GM23338 (cell line): ENCODE measurements at regions not wholly inside any gene's neighbourhood (a gene's known extent, or its start where the extent isn't known, plus 50 kb on each side); places are given as distances from the start of the nearest gene placed in this dataset.

Source experiments
- ATAC-seq: fragments of 200-7000 bp; cut with Tn5 transposase; 3 replicates; pipeline ENCODE4 v1.9.1; 2020
- DNase-seq: peaks from one replicate; pipeline ENCODE4 v3.0.0-alpha.2; 2015; ENCODE audit warnings: low spot score
- H2AFZ ChIP-seq: fragments of 200-600 bp; sonication (generic); 2 replicates; pipeline ENCODE4 v1.8.0; 2016; ENCODE audit warnings: antibody characterized with exemption, mild to moderate bottlenecking, moderate library complexity
- H3F3A ChIP-seq: fragments of 200-600 bp; sonication (generic); replicated peaks from 2 replicates; pipeline ENCODE4 v1.8.0; 2017; ENCODE audit warnings: antibody characterized with exemption, mixed run types, low read depth
- H3K27ac ChIP-seq: fragments of 200-600 bp; sonication (generic); 2 replicates; pipeline ENCODE4 v1.6.1; 2016; ENCODE audit warnings: low read depth
- H3K27me3 ChIP-seq: fragments of 200-600 bp; sonication (generic); 2 replicates; pipeline ENCODE4 v1.8.0; 2016; ENCODE audit warnings: mild to moderate bottlenecking, mixed run types, moderate library complexity; ENCODE audit not compliant: insufficient read depth
- H3K36me3 ChIP-seq: fragments of 200-600 bp; sonication (generic); 2 replicates; pipeline ENCODE4 v1.8.0; 2016; ENCODE audit warnings: mild to moderate bottlenecking; ENCODE audit not compliant: insufficient read depth
- H3K4me1 ChIP-seq: fragments of 200-600 bp; sonication (generic); 2 replicates; pipeline ENCODE4 v1.8.0; 2016; ENCODE audit warnings: mild to moderate bottlenecking, moderate library complexity; ENCODE audit not compliant: insufficient read depth
- H3K4me2 ChIP-seq: fragments of 200-600 bp; sonication (generic); 2 replicates; pipeline ENCODE4 v1.7.1; 2017; ENCODE audit warnings: mixed run types
- H3K4me3 ChIP-seq: fragments of 200-600 bp; sonication (generic); 2 replicates; pipeline ENCODE4 v1.6.1; 2016; ENCODE audit warnings: mixed run types
- H3K79me2 ChIP-seq: fragments of 200-600 bp; sonication (generic); replicated peaks from 2 replicates; pipeline ENCODE4 v1.8.0; 2017; ENCODE audit warnings: mild to moderate bottlenecking; ENCODE audit not compliant: insufficient read depth
- H3K9me2 ChIP-seq: fragments of 200-600 bp; sonication (generic); 2 replicates; pipeline ENCODE4 v1.8.0; 2017; ENCODE audit not compliant: insufficient read depth
- H4K20me1 ChIP-seq: fragments of 200-600 bp; sonication (generic); replicated peaks from 2 replicates; pipeline ENCODE4 v1.8.0; 2017; ENCODE audit warnings: mild to moderate bottlenecking; ENCODE audit not compliant: insufficient read depth
- H3K27ac Mint-ChIP-seq: 2 replicates; pipeline ENCODE4 v1.8.0; 2020; ENCODE audit warnings: inconsistent platforms, mild to moderate bottlenecking, moderate library complexity, mixed read lengths
- H3K27me3 Mint-ChIP-seq: 3 replicates; pipeline ENCODE4 v1.8.0; 2022; ENCODE audit warnings: low read depth, mild to moderate bottlenecking, moderate library complexity, mixed read lengths, inconsistent platforms; ENCODE audit not compliant: insufficient read depth, poor library complexity
- H3K36me3 Mint-ChIP-seq: 3 replicates; pipeline ENCODE4 v1.8.0; 2021; ENCODE audit warnings: low read depth, mild to moderate bottlenecking, inconsistent platforms, moderate library complexity, mixed read lengths
- H3K4me1 Mint-ChIP-seq: 3 replicates; pipeline ENCODE4 v1.8.0; 2020; ENCODE audit warnings: mild to moderate bottlenecking, inconsistent platforms, mixed read lengths
- H3K4me3 Mint-ChIP-seq: 3 replicates; pipeline ENCODE4 v1.8.0; 2021; ENCODE audit warnings: moderate library complexity, mild to moderate bottlenecking, inconsistent platforms, mixed read lengths
- H3K9me3 Mint-ChIP-seq: 3 replicates; pipeline ENCODE4 v1.8.0; 2020; ENCODE audit warnings: moderate library complexity, mild to moderate bottlenecking, inconsistent platforms, mixed read lengths
- CREB1 ChIP-seq: fragments of 250-450 bp; sonication (Bioruptor Pico); IDR thresholded peaks from 2 replicates; pipeline ENCODE4 v1.5.0; 2020; ENCODE audit warnings: low read depth, mild to moderate bottlenecking, moderate library complexity
- ETS1 ChIP-seq: IDR thresholded peaks from 2 replicates; pipeline ENCODE4 v1.6.1; 2016; ENCODE audit warnings: antibody characterized with exemption
- EZH2 ChIP-seq: fragments of 200-600 bp; sonication (generic); IDR thresholded peaks from one replicate; pipeline ENCODE4 v1.8.0; 2017; ENCODE audit warnings: antibody characterized with exemption, mild to moderate bottlenecking, low read depth; ENCODE audit not compliant: unreplicated experiment
- EZH2phosphoT487 ChIP-seq: fragments of 200-600 bp; sonication (generic); IDR thresholded peaks from one replicate; pipeline ENCODE4 v1.8.1; 2018; ENCODE audit warnings: antibody characterized with exemption; ENCODE audit not compliant: unreplicated experiment
- JUNB ChIP-seq: IDR thresholded peaks from one replicate; pipeline ENCODE4 v1.6.1; 2016; ENCODE audit warnings: antibody characterized with exemption; ENCODE audit not compliant: unreplicated experiment
- POLR2AphosphoS5 ChIP-seq: IDR thresholded peaks from 2 replicates; pipeline ENCODE4 v1.6.1; 2016; ENCODE audit warnings: antibody characterized with exemption, low read depth
- REST ChIP-seq: IDR thresholded peaks from one replicate; pipeline ENCODE4 v1.6.1; 2018; ENCODE audit warnings: antibody characterized with exemption; ENCODE audit not compliant: unreplicated experiment
- STAT1 ChIP-seq: IDR thresholded peaks from one replicate; pipeline ENCODE4 v1.6.1; 2016; ENCODE audit warnings: antibody characterized with exemption; ENCODE audit not compliant: unreplicated experiment
- ZNF114 ChIP-seq: fragments of 250-450 bp; sonication (Bioruptor Pico); IDR thresholded peaks from 2 replicates; pipeline ENCODE4 v1.5.0; 2020; ENCODE audit warnings: mild to moderate bottlenecking, moderate library complexity
- ZNF462 ChIP-seq: fragments of 250-450 bp; sonication (Bioruptor Pico); IDR thresholded peaks from 2 replicates; pipeline ENCODE4 v1.5.0; 2020; ENCODE audit warnings: mild to moderate bottlenecking, moderate library complexity

DNA sequence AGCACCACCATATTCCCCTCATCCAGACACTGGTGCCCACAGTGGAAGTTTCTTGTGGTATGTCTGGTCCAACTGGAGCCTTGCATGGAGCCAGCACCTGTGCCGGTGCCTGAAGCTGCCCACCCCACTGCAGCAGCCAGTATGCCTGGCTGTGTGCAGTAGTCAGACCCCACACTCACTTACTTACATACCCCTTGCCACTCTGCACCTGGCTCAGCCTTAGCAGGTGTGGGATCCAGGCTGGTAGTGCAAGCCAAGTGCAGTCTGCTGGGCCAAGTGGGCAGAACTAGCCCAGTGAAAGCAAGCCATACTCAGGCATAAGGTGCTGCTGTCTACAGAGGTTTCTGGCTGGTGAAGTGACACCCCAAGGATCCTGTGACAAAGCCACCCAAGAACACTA lies 871.4 kb upstream of the C9orf72 start (continued):
- TF ChIP-seq EZH2phosphoT487 (no peak), CREB1 (CRISPR knock-in tag) (no peak), ZNF114 (CRISPR knock-in tag) (no peak)

DNA sequence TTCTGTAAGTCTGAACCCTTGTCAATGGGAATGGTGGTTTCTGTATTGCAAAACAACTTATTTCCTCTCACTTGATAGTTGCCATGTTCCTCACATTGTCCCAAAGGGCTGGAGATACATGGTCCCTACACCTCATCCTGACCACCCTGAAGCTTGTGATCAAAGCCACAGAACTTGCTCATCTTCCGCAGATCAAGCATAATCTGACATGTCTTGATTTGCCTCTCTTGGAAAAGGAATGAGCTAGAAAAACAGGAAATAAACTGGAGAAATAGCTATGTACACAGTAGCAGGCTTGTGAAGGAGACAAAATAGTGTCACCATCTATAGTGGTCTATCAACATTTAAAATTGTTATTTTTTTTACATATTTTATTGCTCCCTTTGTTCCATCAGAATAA lies 871.9 kb upstream of the C9orf72 start:
- Histone ChIP-seq H3K36me3 (no peaks in the 10 kb centered on the region), H3F3A (no peaks in the 10 kb centered on the region), H3K4me2 (no peak overlapping the region), H2AFZ (no peak overlapping the region), H3K27ac (no peak overlapping the region), H3K79me2 (no peaks in the 10 kb centered on the region), H3K4me1 (no peaks in the 10 kb centered on the region), H4K20me1 (no peaks in the 10 kb centered on the region), H3K4me3 (no peak overlapping the region), H3K27me3 (no peaks in the 10 kb centered on the region), H3K9me2 (no peaks in the 10 kb centered on the region)
- TF ChIP-seq ETS1 (no peak), POLR2AphosphoS5 (no peak), STAT1 (no peak), REST (no peak)
- peaks cover 19% of the 10 kb centered on the region for H3K36me3 Mint-ChIP-seq
- H3K27ac Mint-ChIP-seq = no peak overlapping the region
- peaks cover 22% of the 10 kb centered on the region for H3K9me3 Mint-ChIP-seq
- ATAC-seq (no peak), DNase-seq (no peak)
- no peaks in the 10 kb centered on the region for H3K27me3 Mint-ChIP-seq
- H3K4me3 Mint-ChIP-seq = no peak overlapping the region
- no peaks in the 10 kb centered on the region for H3K4me1 Mint-ChIP-seq

GRCh38 chr9:28453918-28454317 lies 880.6 kb upstream of the C9orf72 start:
- peak overlapping the region; percentile 3; the same call in 1 of the 2 replicates for H3K27ac Mint-ChIP-seq
- Histone ChIP-seq H3K4me2 (no peak overlapping the region), H2AFZ (no peak overlapping the region), H4K20me1 (no peaks in the 10 kb centered on the region), H3K79me2 (no peaks in the 10 kb centered on the region), H3K4me1 (no peaks in the 10 kb centered on the region), H3K4me3 (no peak overlapping the region), H3K27me3 (no peaks in the 10 kb centered on the region), H3K27ac (no peak overlapping the region), H3F3A (no peaks in the 10 kb centered on the region), H3K36me3 (no peaks in the 10 kb centered on the region), H3K9me2 (no peaks in the 10 kb centered on the region)
- no peak for ATAC-seq
- no peaks in the 10 kb centered on the region for H3K36me3 Mint-ChIP-seq
- no peak overlapping the region for H3K4me3 Mint-ChIP-seq
- H3K27me3 Mint-ChIP-seq = no peaks in the 10 kb centered on the region
- no peaks in the 10 kb centered on the region for H3K9me3 Mint-ChIP-seq
- no peak for DNase-seq
- peaks cover 5% of the 10 kb centered on the region; the same call in 2 of the 3 replicates for H3K4me1 Mint-ChIP-seq
- no peak for TF ChIP-seq EZH2
- no peak for TF ChIP-seq STAT1
- no peak for TF ChIP-seq EZH2phosphoT487
- no peak for TF ChIP-seq JUNB
- no peak for TF ChIP-seq ZNF462 (CRISPR knock-in tag)
